Activated CD8-positive, alpha-beta memory T cell treated with anti-CD3 and anti-CD28 coated beads for 24 hours (primary cell): ENCODE measurements at regions not wholly inside any gene's neighbourhood (a gene's known extent, or its start where the extent isn't known, plus 50 kb on each side); places are given as distances from the start of the nearest gene placed in this dataset.

Experiments used
- DNase-seq: peaks from one replicate; pipeline ENCODE4 v3.0.0-alpha.2; 2020

GRCh38 chr2:144333143-144333555, 186.8 kb downstream of the ZEB2 start:
- no peak for DNase-seq

GRCh38 chr2:144332356-144333142, 187.4 kb downstream of the ZEB2 start:
- peak; percentile 93 for DNase-seq

- peak; percentile 89 for DNase-seq
Measured at GRCh38 chr2:144331674-144332355, 188.1 kb downstream of the ZEB2 start.

- no peak for DNase-seq
Measured at GRCh38 chr2:144330951-144331673, 188.8 kb downstream of the ZEB2 start.

GRCh38 chr2:144329472-144329871, 190.4 kb downstream of the ZEB2 start:
- DNase-seq = no peak

- DNase-seq = no peak
Measured at GRCh38 chr2:144328938-144329337, 191.0 kb downstream of the ZEB2 start.

GRCh38 chr2:144326825-144327224, 193.1 kb downstream of the ZEB2 start:
- DNase-seq = no peak

GRCh38 chr2:144325086-144325485, 194.8 kb downstream of the ZEB2 start:
- no peak for DNase-seq

- no peak for DNase-seq
Measured at GRCh38 chr2:144324446-144325045, 195.4 kb downstream of the ZEB2 start.

GRCh38 chr2:144323946-144324345, 196.0 kb downstream of the ZEB2 start:
- DNase-seq = no peak

GRCh38 chr2:144322379-144322778, 197.5 kb downstream of the ZEB2 start:
- no peak for DNase-seq

GRCh38 chr2:144320491-144320890, 199.4 kb downstream of the ZEB2 start:
- peak; percentile 72 for DNase-seq

- DNase-seq = no peak
Measured at GRCh38 chr2:144317071-144317738, 202.7 kb downstream of the ZEB2 start.

- no peak for DNase-seq
Measured at GRCh38 chr2:144310889-144311608, 208.9 kb downstream of the ZEB2 start.

GRCh38 chr2:144310484-144310883, 209.4 kb downstream of the ZEB2 start:
- DNase-seq = no peak

GRCh38 chr2:144307711-144308110, 212.2 kb downstream of the ZEB2 start:
- no peak for DNase-seq

- DNase-seq = no peak
Measured at GRCh38 chr2:144304202-144304601, 215.7 kb downstream of the ZEB2 start.

GRCh38 chr2:144300632-144301031, 219.3 kb downstream of the ZEB2 start:
- DNase-seq = no peak

GRCh38 chr2:144290276-144290675, 229.6 kb downstream of the ZEB2 start:
- DNase-seq = no peak

GRCh38 chr2:144288438-144288837, 231.5 kb downstream of the ZEB2 start:
- no peak for DNase-seq

GRCh38 chr2:144285324-144285723, 234.6 kb downstream of the ZEB2 start:
- no peak for DNase-seq

GRCh38 chr2:144281476-144281875, 238.4 kb downstream of the ZEB2 start:
- DNase-seq = no peak
